Mucosa of rectum (tissue), 2 donors: ENCODE measurements at regions not wholly inside any gene's neighbourhood (a gene's known extent, or its start where the extent isn't known, plus 50 kb on each side); places are given as distances from the start of the nearest gene placed in this dataset.
"Not testable (repeated sequence)": the region's sequence is repeated elsewhere in the genome, so short reads cannot be mapped to it uniquely, and the experiment has no call there.

Experiments used
- H3K27ac ChIP-seq, 2 donors: one replicate each; pipeline ENCODE4 v1.7.0; 2013; ENCODE audit warnings: inconsistent platforms in 2 of 2, low read depth in 2 of 2, low read length in 2 of 2
- H3K27me3 ChIP-seq, 2 donors: one replicate each; pipeline ENCODE4 v1.7.0; 2013; ENCODE audit warnings: low read length in 2 of 2; ENCODE audit not compliant: control insufficient read depth in 2 of 2, insufficient read depth in 2 of 2
- H3K36me3 ChIP-seq, 2 donors: one replicate each; pipeline ENCODE4 v1.7.0; 2013; ENCODE audit warnings: low read length in 2 of 2; ENCODE audit not compliant: control insufficient read depth in 2 of 2, insufficient read depth in 2 of 2
- H3K4me1 ChIP-seq, 2 donors: one replicate each; pipeline ENCODE4 v1.7.0; 2013; ENCODE audit warnings: low read length in 2 of 2, mild to moderate bottlenecking in 1 of 2; ENCODE audit not compliant: control insufficient read depth in 2 of 2, insufficient read depth in 2 of 2
- H3K4me3 ChIP-seq, 2 donors: one replicate each; pipeline ENCODE4 v1.7.0; 2013; ENCODE audit warnings: low read length in 2 of 2
- H3K9ac ChIP-seq, 2 donors: one replicate each; pipeline ENCODE4 v1.7.0; 2013; ENCODE audit warnings: low read length in 2 of 2, low read depth in 1 of 2, mild to moderate bottlenecking in 1 of 2
- H3K9me3 ChIP-seq, 2 donors: one replicate each; pipeline ENCODE4 v1.7.0; 2013; ENCODE audit warnings: low read length in 2 of 2; ENCODE audit not compliant: control insufficient read depth in 2 of 2
- donor health status: healthy.
- donor health status: Normal muscosa, but diverticular disease.

DNA sequence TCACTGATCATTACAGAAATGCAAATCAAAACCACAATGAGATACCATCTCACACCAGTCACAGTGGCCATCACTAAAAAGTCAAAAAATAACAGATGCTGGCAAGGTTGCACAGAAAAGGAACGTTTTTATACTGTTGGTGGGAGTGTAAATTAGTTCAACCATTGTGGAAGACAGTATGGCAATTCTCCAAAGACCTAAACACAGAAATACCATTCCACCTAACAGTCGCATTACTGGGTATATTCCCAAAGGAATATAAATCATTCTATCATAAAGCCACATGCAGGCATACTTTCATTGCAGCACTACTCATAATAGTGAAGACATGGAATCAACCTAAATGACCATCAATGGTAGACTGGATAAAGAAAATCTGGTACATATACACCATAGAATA lies 83.2 kb upstream of the ARID5B start:
- H3K4me1 ChIP-seq, H3K27ac ChIP-seq, H3K4me3 ChIP-seq, H3K27me3 ChIP-seq, H3K9ac ChIP-seq, H3K36me3 ChIP-seq, H3K9me3 ChIP-seq: not testable (repeated sequence)

DNA sequence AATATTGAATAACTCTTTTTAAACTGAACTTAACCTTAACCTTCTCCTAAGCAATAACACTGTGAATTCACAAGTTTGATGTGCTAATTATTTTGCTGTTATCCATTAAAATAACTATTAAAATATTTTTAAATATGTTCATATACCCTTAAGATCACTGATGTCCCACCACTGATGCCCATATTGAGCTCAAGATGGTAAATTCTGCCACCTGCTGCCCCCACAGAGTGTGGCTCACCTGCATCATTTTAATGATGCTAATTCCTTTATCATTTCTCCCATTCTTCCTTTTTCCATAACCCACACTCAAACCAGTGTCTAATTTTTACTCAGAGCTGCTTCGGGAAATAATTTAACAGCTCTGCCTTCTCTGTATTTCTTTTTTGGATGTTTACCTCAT lies 82.3 kb upstream of the ARID5B start:
- H3K9ac ChIP-seq = no peak overlapping the region
- H3K27ac ChIP-seq = no peak overlapping the region
- no peaks in the 10 kb centered on the region for H3K9me3 ChIP-seq
- no peaks in the 10 kb centered on the region for H3K27me3 ChIP-seq
- H3K4me3 ChIP-seq = no peak overlapping the region
- no peaks in the 10 kb centered on the region for H3K4me1 ChIP-seq
- no peaks in the 10 kb centered on the region for H3K36me3 ChIP-seq

DNA sequence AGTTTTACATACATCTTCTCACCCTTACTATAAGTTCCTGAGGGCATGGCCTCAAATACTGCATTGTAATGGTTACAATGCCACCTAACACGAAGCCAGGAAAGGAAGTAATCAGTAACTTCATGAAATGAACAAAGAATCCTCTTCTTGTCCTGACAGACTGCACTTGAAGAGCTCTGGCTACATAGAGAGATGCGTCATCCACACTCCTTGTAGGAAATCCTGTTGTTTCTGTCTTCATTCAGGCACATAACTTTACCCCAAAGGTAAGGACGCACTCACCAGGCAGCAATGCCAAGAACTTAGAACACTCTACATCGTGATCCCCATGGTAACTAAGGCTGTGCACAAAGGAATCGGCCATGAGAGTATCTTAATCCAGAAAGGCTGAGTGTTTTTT lies 80.3 kb upstream of the ARID5B start:
- Histone ChIP-seq H3K9me3 (no peaks in the 10 kb centered on the region), H3K27me3 (no peaks in the 10 kb centered on the region), H3K4me1 (no peaks in the 10 kb centered on the region), H3K27ac (no peak overlapping the region), H3K36me3 (no peaks in the 10 kb centered on the region), H3K9ac (no peak overlapping the region), H3K4me3 (no peak overlapping the region)

DNA sequence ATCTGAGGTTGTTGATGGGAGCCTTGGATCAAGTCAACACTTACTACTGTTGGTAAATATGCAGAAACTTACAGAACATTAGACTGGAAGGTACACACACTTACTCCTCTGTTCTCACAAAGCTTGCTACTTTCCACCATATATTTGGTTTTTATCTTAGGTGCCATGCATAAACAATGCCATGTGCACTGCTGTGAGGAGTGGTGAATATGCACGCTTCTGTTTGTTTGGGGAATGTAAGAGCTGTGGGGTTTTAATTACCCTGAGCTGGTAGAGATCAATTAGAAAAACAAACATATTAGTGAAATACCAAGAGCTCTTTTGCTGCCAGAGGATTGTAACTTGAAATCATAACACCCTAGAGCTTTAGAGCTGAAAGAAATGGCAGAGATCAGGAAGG lies 79.8 kb upstream of the ARID5B start:
- no peaks in the 10 kb centered on the region for H3K4me1 ChIP-seq
- H3K27ac ChIP-seq = no peak overlapping the region
- no peak overlapping the region for H3K4me3 ChIP-seq
- no peak overlapping the region for H3K9ac ChIP-seq
- no peaks in the 10 kb centered on the region for H3K36me3 ChIP-seq
- no peaks in the 10 kb centered on the region for H3K27me3 ChIP-seq
- H3K9me3 ChIP-seq = no peaks in the 10 kb centered on the region

GRCh38 chr10:61822096-61822495 lies 79.4 kb upstream of the ARID5B start:
- Histone ChIP-seq H3K4me1 (no peaks in the 10 kb centered on the region), H3K4me3 (no peak overlapping the region), H3K27me3 (no peaks in the 10 kb centered on the region), H3K36me3 (no peaks in the 10 kb centered on the region), H3K27ac (no peak overlapping the region), H3K9me3 (no peaks in the 10 kb centered on the region), H3K9ac (no peak overlapping the region)

GRCh38 chr10:61822781-61823230 lies 78.7 kb upstream of the ARID5B start:
- Histone ChIP-seq H3K4me1 (no peaks in the 10 kb centered on the region), H3K27me3 (no peaks in the 10 kb centered on the region), H3K27ac (no peak overlapping the region), H3K36me3 (no peaks in the 10 kb centered on the region), H3K9me3 (no peaks in the 10 kb centered on the region), H3K9ac (no peak overlapping the region), H3K4me3 (no peak overlapping the region)

GRCh38 chr10:61825001-61825400 lies 76.5 kb upstream of the ARID5B start:
- Histone ChIP-seq H3K4me1 (no peaks in the 10 kb centered on the region), H3K9ac (no peak overlapping the region), H3K27me3 (no peaks in the 10 kb centered on the region), H3K9me3 (no peaks in the 10 kb centered on the region), H3K36me3 (no peaks in the 10 kb centered on the region), H3K27ac (no peak overlapping the region), H3K4me3 (no peak overlapping the region)

DNA sequence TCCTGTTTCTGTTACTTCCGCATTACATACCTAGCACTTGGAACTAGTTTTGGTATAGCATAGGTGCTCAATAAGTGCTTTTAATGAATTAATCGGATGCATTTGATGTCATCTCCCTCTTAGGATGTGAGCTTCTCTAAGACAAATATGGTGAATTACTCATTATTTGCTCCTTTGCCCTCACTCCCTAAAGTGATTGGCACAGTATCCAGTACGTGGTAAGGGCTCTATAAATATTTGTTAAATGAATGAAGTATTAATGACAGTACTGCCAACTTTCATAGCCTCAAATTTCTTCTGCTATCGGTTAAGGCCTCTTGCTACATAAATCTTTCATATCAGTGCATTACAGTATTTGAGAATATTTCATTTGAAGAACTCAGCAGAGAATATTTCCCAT lies 75.9 kb upstream of the ARID5B start:
- no peak overlapping the region for H3K9ac ChIP-seq
- H3K27me3 ChIP-seq = no peaks in the 10 kb centered on the region
- H3K36me3 ChIP-seq = no peaks in the 10 kb centered on the region
- H3K27ac ChIP-seq = no peak overlapping the region
- H3K4me3 ChIP-seq = no peak overlapping the region
- no peaks in the 10 kb centered on the region for H3K4me1 ChIP-seq
- no peaks in the 10 kb centered on the region for H3K9me3 ChIP-seq

DNA sequence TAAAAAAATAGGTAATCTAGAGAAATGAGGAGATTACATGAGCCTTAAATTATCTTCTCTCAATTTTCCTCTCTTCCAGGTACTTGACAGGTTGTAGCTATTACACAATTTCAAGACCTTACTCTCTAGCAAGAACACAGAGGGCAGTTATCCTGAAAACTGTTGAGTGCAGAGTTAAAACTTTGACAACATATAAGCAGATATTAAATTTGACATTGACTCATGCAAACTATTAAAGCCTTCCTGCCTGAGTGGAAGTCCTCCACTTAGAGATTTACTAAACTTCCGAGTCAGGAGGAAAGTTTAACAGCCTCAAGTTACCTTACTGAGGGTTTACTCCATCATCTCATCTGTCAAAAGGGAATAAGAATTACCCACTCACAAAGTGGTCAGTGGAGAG lies 73.5 kb upstream of the ARID5B start:
- H3K27me3 ChIP-seq = no peaks in the 10 kb centered on the region
- H3K36me3 ChIP-seq = no peaks in the 10 kb centered on the region
- no peaks in the 10 kb centered on the region for H3K9me3 ChIP-seq
- no peak overlapping the region for H3K27ac ChIP-seq
- H3K9ac ChIP-seq = no peak overlapping the region
- no peak overlapping the region for H3K4me3 ChIP-seq
- H3K4me1 ChIP-seq = no peaks in the 10 kb centered on the region

- Histone ChIP-seq H3K4me3 (no peak overlapping the region), H3K9ac (no peak overlapping the region), H3K4me1 (no peaks in the 10 kb centered on the region), H3K27ac (no peak overlapping the region), H3K27me3 (no peaks in the 10 kb centered on the region), H3K9me3 (no peaks in the 10 kb centered on the region), H3K36me3 (no peaks in the 10 kb centered on the region)
Observed at GRCh38 chr10:61828788-61829187, 72.7 kb upstream of the ARID5B start.
